ENCODE measurements at regions not wholly inside any gene's neighbourhood (a gene's known extent, or its start where the extent isn't known, plus 50 kb on each side); places are given as distances from the start of the nearest gene placed in this dataset.

DNA sequence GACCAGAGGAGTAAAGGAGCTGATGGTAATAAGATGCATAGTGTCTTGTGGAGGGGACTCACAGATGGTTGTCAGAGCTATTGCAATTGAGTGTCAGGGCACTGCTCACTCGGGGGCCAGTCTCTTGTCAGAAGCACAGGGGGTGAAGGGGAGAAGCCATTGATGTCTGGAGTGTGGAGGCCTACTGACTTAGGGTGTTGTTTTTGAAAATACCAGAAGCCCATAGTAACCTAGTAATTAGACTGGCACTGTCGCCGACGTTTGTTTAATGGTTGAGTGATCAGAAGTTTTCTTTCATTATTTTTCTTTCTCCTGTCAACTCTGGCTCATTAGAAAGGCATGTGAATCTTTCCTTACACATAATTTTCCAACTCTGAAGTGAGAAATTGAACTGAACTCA, 151.6 kb upstream of the TENM4 start (continued):
- no peak for TF ChIP-seq BMI1 (IDR thresholded peaks at IDR 0.05; ENCODE audit: borderline replicate concordance)
- no peak for TF ChIP-seq EED (IDR thresholded peaks at IDR 0.05; ENCODE audit: low read depth)
- no peak for TF ChIP-seq GATAD2B (conservative IDR thresholded peaks at IDR 0.05; ENCODE audit: low read depth)
- TF ChIP-seq, protein P1, sequence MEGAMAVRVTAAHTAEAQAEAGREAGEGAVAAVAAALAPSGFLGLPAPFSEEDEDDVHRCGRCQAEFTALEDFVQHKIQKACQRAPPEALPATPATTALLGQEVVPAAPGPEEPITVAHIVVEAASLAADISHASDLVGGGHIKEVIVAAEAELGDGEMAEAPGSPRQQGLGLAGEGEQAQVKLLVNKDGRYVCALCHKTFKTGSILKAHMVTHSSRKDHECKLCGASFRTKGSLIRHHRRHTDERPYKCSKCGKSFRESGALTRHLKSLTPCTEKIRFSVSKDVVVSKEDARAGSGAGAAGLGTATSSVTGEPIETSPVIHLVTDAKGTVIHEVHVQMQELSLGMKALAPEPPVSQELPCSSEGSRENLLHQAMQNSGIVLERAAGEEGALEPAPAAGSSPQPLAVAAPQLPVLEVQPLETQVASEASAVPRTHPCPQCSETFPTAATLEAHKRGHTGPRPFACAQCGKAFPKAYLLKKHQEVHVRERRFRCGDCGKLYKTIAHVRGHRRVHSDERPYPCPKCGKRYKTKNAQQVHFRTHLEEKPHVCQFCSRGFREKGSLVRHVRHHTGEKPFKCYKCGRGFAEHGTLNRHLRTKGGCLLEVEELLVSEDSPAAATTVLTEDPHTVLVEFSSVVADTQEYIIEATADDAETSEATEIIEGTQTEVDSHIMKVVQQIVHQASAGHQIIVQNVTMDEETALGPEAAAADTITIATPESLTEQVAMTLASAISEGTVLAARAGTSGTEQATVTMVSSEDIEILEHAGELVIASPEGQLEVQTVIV (IDR thresholded peaks at IDR 0.05; ENCODE audit: borderline replicate concordance, partially characterized antibody): no peak
- no peak for TF ChIP-seq NFYA (IDR thresholded peaks at IDR 0.05; ENCODE audit: borderline replicate concordance, low read depth, low read length)
- no peak for TF ChIP-seq RAD21 (IDR thresholded peaks at IDR 0.05; ENCODE audit: insufficient read depth, low read depth, low read length)
- no peak for TF ChIP-seq RUNX3 (IDR thresholded peaks at IDR 0.05; ENCODE audit: low read length)
- no peak for TF ChIP-seq CHD4 (IDR thresholded peaks at IDR 0.05)
- TF ChIP-seq IKZF1 (conservative IDR thresholded peaks at IDR 0.05): no peak
- no peak for TF ChIP-seq BACH1 (IDR thresholded peaks at IDR 0.05; ENCODE audit: borderline replicate concordance)
- TF ChIP-seq ZNF24 (IDR thresholded peaks at IDR 0.05): no peak
- TF ChIP-seq YY1 (IDR thresholded peaks at IDR 0.05; ENCODE audit: low read depth, low read length): no peak
- TF ChIP-seq MEF2A (IDR thresholded peaks at IDR 0.05; ENCODE audit: insufficient read depth, low read depth, low read length): no peak

DNA sequence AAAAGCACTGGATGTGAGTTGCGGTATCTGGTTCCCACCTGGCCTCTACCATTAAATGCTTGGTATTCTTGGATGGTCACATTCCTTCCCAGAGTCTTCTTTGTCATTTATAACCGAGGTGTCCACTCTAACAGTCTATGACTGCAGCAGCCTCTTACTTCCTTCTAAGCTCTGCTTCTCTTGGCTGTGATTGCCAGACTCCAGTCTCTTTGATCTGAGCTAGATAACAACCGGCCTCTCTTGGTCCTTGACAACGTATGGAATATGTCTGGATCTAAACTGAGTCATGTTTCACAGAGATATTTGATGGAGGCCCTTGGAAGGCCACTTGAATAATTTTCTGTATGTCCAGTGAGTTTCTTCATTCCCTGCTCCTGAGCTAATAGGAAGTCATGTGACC, 141.6 kb upstream of the TENM4 start:
- H4K20me1 ChIP-seq (ENCODE audit: control insufficient read depth, insufficient read depth): no peaks in the 10 kb centered on the region
- POLR2A ChIA-PET: no interaction called here
- no peaks in the 10 kb centered on the region for H3K9me3 ChIP-seq (replicated peaks; ENCODE audit: control insufficient read depth, insufficient read depth, low read length)
- H3K4me3 ChIP-seq: no peak overlapping the region
- RAD21 ChIA-PET (ENCODE audit: unreplicated experiment): no interaction called here
- ATAC-seq: no peak
- BruUV-seq (replicated peaks): no TSS peak
- H3K4me1 ChIP-seq (ENCODE audit: control insufficient read depth, insufficient read depth, low read length): no peaks in the 10 kb centered on the region
- CTCF ChIA-PET: interaction anchor here (1.4 kb wide), 1 partner anchor 10 kb away, joined by 3 read pairs; no protein-coding TSS in a partner anchor
- H3K79me2 ChIP-seq (ENCODE audit: control insufficient read depth, insufficient read depth, low read length): no peaks in the 10 kb centered on the region
- no peaks in the 10 kb centered on the region; a peak in 1 of 4 replicates for H3K27me3 ChIP-seq (replicated peaks in 1 of 2; ENCODE audit: control insufficient read depth in 2 of 2, insufficient read depth in 2 of 2, low read length in 1 of 2)
- H3K36me3 ChIP-seq (ENCODE audit: control insufficient read depth in 2 of 2, insufficient read depth in 2 of 2, low read length in 1 of 2): no peaks in the 10 kb centered on the region
- SMC1A ChIA-PET (ENCODE audit: uncharacterized antibody, unreplicated experiment): no interaction called here
- intact Hi-C loops (cut with micrococcal nuclease; ENCODE audit: unreplicated experiment): no loop called here
- in situ Hi-C loops (cut with MboI): no loop called here
- DNase-seq (ENCODE audit: low read depth, low spot score): no peak
- H3K9ac ChIP-seq (ENCODE audit: control insufficient read depth, insufficient read depth, low read length): no peak overlapping the region
- H3K4me2 ChIP-seq (ENCODE audit: control insufficient read depth, insufficient read depth): no peak overlapping the region
- H2AFZ ChIP-seq (ENCODE audit: control insufficient read depth, low read depth, low read length): no peak overlapping the region
- no peak for FAIRE-seq
- WGBS (ENCODE audit: insufficient coverage, insufficient replicate concordance, low lambda C conversion rate, missing lambda C conversion rate): 19% methylated on average over 4 of the region's 4 CpGs
- no peak overlapping the region for H3K27ac ChIP-seq (ENCODE audit: control insufficient read depth, insufficient read depth)
- TF ChIP-seq MEF2A (IDR thresholded peaks at IDR 0.05; ENCODE audit: insufficient read depth, low read depth, low read length) (no peak), BCL11A (IDR thresholded peaks at IDR 0.05; ENCODE audit: low read depth, low read length) (no peak), FOXM1 (IDR thresholded peaks at IDR 0.05; ENCODE audit: low read depth, low read length) (no peak), IRF4 (IDR thresholded peaks at IDR 0.05; ENCODE audit: low read depth, low read length) (no peak), ETV6 (conservative IDR thresholded peaks at IDR 0.05 in 1 of 2, IDR thresholded peaks at IDR 0.05 in 1 of 2; ENCODE audit: borderline replicate concordance in 1 of 2, low read depth in 1 of 2) (no peak)
- TF ChIP-seq, protein P2, sequence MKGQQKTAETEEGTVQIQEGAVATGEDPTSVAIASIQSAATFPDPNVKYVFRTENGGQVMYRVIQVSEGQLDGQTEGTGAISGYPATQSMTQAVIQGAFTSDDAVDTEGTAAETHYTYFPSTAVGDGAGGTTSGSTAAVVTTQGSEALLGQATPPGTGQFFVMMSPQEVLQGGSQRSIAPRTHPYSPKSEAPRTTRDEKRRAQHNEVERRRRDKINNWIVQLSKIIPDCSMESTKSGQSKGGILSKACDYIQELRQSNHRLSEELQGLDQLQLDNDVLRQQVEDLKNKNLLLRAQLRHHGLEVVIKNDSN (IDR thresholded peaks at IDR 0.05; ENCODE audit: borderline replicate concordance, extremely low read length, insufficient read depth, low read depth, low read length): no peak
- TF ChIP-seq, protein P3, sequence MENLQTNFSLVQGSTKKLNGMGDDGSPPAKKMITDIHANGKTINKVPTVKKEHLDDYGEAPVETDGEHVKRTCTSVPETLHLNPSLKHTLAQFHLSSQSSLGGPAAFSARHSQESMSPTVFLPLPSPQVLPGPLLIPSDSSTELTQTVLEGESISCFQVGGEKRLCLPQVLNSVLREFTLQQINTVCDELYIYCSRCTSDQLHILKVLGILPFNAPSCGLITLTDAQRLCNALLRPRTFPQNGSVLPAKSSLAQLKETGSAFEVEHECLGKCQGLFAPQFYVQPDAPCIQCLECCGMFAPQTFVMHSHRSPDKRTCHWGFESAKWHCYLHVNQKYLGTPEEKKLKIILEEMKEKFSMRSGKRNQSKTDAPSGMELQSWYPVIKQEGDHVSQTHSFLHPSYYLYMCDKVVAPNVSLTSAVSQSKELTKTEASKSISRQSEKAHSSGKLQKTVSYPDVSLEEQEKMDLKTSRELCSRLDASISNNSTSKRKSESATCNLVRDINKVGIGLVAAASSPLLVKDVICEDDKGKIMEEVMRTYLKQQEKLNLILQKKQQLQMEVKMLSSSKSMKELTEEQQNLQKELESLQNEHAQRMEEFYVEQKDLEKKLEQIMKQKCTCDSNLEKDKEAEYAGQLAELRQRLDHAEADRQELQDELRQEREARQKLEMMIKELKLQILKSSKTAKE (IDR thresholded peaks at IDR 0.05; ENCODE audit: low read depth, poor library complexity, severe bottlenecking): no peak
